PFSK-1 (cell line): ENCODE measurements at regions not wholly inside any gene's neighbourhood (a gene's known extent, or its start where the extent isn't known, plus 50 kb on each side); places are given as distances from the start of the nearest gene placed in this dataset.

Source experiments
- FOXP2 ChIP-seq: optimal IDR thresholded peaks from 2 replicates; pipeline ENCODE3; 2011; ENCODE audit warnings: borderline replicate concordance, control low read depth, inconsistent platforms; ENCODE audit not compliant: insufficient read depth; ENCODE audit errors: extremely low read length, extremely low read depth
- POLR2AphosphoS5 ChIP-seq: IDR thresholded peaks from 2 replicates; pipeline ENCODE4 v1.6.1; 2012; ENCODE audit warnings: low read depth, mild to moderate bottlenecking, control low read depth, low read length, moderate library complexity
- SIN3A ChIP-seq: IDR thresholded peaks from 2 replicates; pipeline ENCODE4 v1.6.1; 2012; ENCODE audit warnings: mild to moderate bottlenecking, low read length, moderate library complexity, borderline replicate concordance; ENCODE audit not compliant: insufficient read depth
- TAF1 ChIP-seq: IDR thresholded peaks from 2 replicates; pipeline ENCODE4 v1.6.1; 2012; ENCODE audit warnings: low read length, control low read depth, borderline replicate concordance; ENCODE audit not compliant: insufficient read depth
- TF ChIP-seq, protein P1 (sequence below), 2 experiments: IDR thresholded peaks; 2 replicates each; pipeline versions ENCODE4 v1.6.1 to v1.8.0; 2011 to 2012; ENCODE audit warnings: low read depth in 2 of 2, low read length in 2 of 2, control low read depth in 1 of 2, inconsistent platforms in 1 of 2, mild to moderate bottlenecking in 1 of 2, moderate library complexity in 1 of 2; ENCODE audit not compliant: insufficient read depth in 1 of 2

GRCh38 chr5:61228691-61229280, 66.5 kb upstream of the SMIM15 start:
- TF ChIP-seq, protein P1, sequence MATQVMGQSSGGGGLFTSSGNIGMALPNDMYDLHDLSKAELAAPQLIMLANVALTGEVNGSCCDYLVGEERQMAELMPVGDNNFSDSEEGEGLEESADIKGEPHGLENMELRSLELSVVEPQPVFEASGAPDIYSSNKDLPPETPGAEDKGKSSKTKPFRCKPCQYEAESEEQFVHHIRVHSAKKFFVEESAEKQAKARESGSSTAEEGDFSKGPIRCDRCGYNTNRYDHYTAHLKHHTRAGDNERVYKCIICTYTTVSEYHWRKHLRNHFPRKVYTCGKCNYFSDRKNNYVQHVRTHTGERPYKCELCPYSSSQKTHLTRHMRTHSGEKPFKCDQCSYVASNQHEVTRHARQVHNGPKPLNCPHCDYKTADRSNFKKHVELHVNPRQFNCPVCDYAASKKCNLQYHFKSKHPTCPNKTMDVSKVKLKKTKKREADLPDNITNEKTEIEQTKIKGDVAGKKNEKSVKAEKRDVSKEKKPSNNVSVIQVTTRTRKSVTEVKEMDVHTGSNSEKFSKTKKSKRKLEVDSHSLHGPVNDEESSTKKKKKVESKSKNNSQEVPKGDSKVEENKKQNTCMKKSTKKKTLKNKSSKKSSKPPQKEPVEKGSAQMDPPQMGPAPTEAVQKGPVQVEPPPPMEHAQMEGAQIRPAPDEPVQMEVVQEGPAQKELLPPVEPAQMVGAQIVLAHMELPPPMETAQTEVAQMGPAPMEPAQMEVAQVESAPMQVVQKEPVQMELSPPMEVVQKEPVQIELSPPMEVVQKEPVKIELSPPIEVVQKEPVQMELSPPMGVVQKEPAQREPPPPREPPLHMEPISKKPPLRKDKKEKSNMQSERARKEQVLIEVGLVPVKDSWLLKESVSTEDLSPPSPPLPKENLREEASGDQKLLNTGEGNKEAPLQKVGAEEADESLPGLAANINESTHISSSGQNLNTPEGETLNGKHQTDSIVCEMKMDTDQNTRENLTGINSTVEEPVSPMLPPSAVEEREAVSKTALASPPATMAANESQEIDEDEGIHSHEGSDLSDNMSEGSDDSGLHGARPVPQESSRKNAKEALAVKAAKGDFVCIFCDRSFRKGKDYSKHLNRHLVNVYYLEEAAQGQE (IDR thresholded peaks at IDR 0.05; ENCODE audit: insufficient read depth in 1 of 2, low read depth in 2 of 2, low read length in 2 of 2), result no peak
- no peak for TF ChIP-seq FOXP2
- no peak for TF ChIP-seq POLR2AphosphoS5
- no peak for TF ChIP-seq SIN3A
- TF ChIP-seq TAF1, result no peak
